ENCODE measurements at regions not wholly inside any gene's neighbourhood (a gene's known extent, or its start where the extent isn't known, plus 50 kb on each side); places are given as distances from the start of the nearest gene placed in this dataset.

GRCh38 chr5:77842243-77842642, 66.1 kb upstream of the TBCA start (continued):
- TF ChIP-seq GABPA (tag; conservative IDR thresholded peaks at IDR 0.05; ENCODE audit: low read depth) (peak; percentile 35; the same call in 1 of the 2 replicates), RCOR1 (IDR thresholded peaks at IDR 0.05; ENCODE audit: borderline replicate concordance in 1 of 2, low read depth in 2 of 2, low read length in 2 of 2) (no peak), ETV5 (CRISPR knock-in tag; IDR thresholded peaks at IDR 0.05; ENCODE audit: low read depth) (no peak), ZNF57 (CRISPR knock-in tag; IDR thresholded peaks at IDR 0.05) (no peak), ZNF740 (CRISPR knock-in tag; IDR thresholded peaks at IDR 0.05) (no peak), ZNF740 (tag; IDR thresholded peaks at IDR 0.05) (no peak), ATF3 (IDR thresholded peaks at IDR 0.05) (peak; percentile 34; the same call in 1 of the 2 replicates), ATF3 (CRISPR knock-in tag; conservative IDR thresholded peaks at IDR 0.05) (no peak), ZNF512 (tag; IDR thresholded peaks at IDR 0.05) (no peak), SREBF2 (CRISPR knock-in tag; IDR thresholded peaks at IDR 0.05) (no peak), SMAD3 (CRISPR knock-in tag; conservative IDR thresholded peaks at IDR 0.05) (no peak), MAFF (IDR thresholded peaks at IDR 0.05; ENCODE audit: low read length) (no peak), CEBPG (CRISPR knock-in tag; IDR thresholded peaks at IDR 0.05) (no peak), CEBPG (tag; conservative IDR thresholded peaks at IDR 0.05 in 1 of 2, IDR thresholded peaks at IDR 0.05 in 1 of 2) (peak; percentile 92 to 95), ZBTB43 (CRISPR knock-in tag; IDR thresholded peaks at IDR 0.05) (no peak)
